ENCODE measurements at regions not wholly inside any gene's neighbourhood (a gene's known extent, or its start where the extent isn't known, plus 50 kb on each side); places are given as distances from the start of the nearest gene placed in this dataset.

DNA sequence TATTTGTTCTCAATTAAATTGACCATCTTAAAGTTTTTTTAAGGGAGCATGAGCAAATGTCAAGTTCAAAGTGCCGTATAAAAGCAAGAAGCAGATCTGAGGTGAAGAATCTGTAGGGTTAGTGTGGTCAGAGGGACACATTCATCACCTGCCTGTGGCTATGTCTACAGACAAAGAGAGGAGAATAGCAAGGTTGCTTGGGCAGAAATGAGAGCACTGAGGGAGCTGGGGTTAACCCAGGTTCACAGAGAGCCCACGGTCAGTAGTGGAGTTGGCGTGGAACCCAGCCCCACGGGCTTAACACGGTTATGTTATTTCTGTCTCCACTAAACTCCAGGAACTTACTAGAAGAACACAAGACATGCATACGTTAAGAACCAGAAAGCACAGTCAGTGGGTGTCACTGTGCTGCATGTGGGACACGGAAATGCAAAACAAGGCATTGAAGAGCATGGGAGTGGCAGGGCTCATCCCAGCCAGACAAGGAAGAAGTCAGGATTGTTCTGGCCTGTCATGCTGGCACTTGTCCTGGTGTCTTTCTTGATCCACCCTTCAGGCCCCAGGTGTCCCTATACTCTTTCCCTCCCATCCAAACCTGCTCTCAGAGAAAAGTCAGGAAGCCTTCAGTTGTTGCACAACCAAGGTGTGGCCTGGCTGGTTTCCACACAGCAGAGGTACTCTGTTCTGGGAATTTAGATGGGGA lies 95.5 kb upstream of the IVNS1ABP start:
- no peak overlapping the region for H3K4me2 ChIP-seq (ENCODE audit: low read depth, low read length)
- DNase-seq = no peak
- no peak overlapping the region for H3K9ac ChIP-seq (ENCODE audit: low read length)
- no peaks in the 10 kb centered on the region for H3K36me3 ChIP-seq (replicated peaks; ENCODE audit: insufficient read depth, low read length)
- no peaks in the 10 kb centered on the region for H3K9me2 ChIP-seq (replicated peaks; ENCODE audit: insufficient read depth, low read length)
- no peak overlapping the region for H3K4me3 ChIP-seq (ENCODE audit: low read length)
- no peaks in the 10 kb centered on the region for H3K4me1 ChIP-seq (ENCODE audit: low read length)
- no peaks in the 10 kb centered on the region for H3K79me2 ChIP-seq (ENCODE audit: low read length)
- no peaks in the 10 kb centered on the region for H3K9me3 ChIP-seq (replicated peaks; ENCODE audit: insufficient read depth, low read length)
- TF ChIP-seq EZH2phosphoT487 (IDR thresholded peaks at IDR 0.05; ENCODE audit: low read length) = no peak
- no peak for TF ChIP-seq EZH2 (optimal IDR thresholded peaks at IDR 0.05; ENCODE audit: low read depth, low read length)
- TF ChIP-seq, protein P1, sequence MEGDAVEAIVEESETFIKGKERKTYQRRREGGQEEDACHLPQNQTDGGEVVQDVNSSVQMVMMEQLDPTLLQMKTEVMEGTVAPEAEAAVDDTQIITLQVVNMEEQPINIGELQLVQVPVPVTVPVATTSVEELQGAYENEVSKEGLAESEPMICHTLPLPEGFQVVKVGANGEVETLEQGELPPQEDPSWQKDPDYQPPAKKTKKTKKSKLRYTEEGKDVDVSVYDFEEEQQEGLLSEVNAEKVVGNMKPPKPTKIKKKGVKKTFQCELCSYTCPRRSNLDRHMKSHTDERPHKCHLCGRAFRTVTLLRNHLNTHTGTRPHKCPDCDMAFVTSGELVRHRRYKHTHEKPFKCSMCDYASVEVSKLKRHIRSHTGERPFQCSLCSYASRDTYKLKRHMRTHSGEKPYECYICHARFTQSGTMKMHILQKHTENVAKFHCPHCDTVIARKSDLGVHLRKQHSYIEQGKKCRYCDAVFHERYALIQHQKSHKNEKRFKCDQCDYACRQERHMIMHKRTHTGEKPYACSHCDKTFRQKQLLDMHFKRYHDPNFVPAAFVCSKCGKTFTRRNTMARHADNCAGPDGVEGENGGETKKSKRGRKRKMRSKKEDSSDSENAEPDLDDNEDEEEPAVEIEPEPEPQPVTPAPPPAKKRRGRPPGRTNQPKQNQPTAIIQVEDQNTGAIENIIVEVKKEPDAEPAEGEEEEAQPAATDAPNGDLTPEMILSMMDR (IDR thresholded peaks at IDR 0.05; ENCODE audit: low read length) = no peak
- H3F3A ChIP-seq (ENCODE audit: insufficient read depth, low read length) = no peaks in the 10 kb centered on the region
- H2AFZ ChIP-seq (ENCODE audit: low read length) = no peak overlapping the region
- no peaks in the 10 kb centered on the region for H4K20me1 ChIP-seq (ENCODE audit: insufficient read depth, low read length)
- no peaks in the 10 kb centered on the region for H3K27me3 ChIP-seq (replicated peaks; ENCODE audit: insufficient read depth, low read length)
- H3K27ac ChIP-seq (ENCODE audit: low read length) = no peak overlapping the region

DNA sequence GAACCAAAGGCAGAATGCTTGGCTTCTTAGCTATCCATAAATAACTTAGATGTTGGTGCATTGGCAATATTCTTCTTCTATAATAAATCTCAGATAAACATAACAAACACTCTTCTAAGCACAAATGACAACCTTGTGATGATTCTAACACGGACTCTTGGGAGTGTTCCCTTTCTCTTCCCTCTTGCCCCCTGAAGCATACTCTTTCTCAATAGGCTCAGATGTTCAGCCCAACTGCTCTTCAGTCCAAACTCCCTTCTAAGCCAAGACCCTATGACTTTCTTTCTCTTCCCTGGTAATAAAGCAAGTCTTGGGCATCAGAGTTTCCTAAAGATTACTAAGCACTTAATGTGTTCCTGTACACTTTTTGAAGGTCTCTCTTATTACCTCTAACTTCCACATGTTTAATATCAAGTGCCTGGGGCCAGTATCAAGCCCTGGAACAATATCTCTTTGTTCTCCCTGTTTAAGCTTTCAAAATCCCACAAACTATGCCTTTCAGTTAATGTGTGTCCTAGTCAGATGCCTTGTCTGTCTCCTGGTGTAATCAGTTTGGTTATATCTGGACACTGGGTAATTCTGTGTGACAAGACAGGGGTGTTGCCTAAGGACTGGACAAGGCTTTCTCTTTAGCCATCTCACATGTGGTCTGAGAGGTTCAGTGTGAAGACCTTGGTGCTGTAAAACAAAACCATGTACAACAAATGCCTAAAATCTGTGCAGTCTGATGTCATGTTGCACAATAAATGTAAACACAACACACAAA lies 92.9 kb upstream of the IVNS1ABP start:
- H3K4me1 ChIP-seq (ENCODE audit: low read length) = no peaks in the 10 kb centered on the region
- H3F3A ChIP-seq (ENCODE audit: insufficient read depth, low read length) = no peaks in the 10 kb centered on the region
- H3K27me3 ChIP-seq (replicated peaks; ENCODE audit: insufficient read depth, low read length) = no peaks in the 10 kb centered on the region
- no peak overlapping the region for H3K9ac ChIP-seq (ENCODE audit: low read length)
- no peak overlapping the region for H3K4me3 ChIP-seq (ENCODE audit: low read length)
- H2AFZ ChIP-seq (ENCODE audit: low read length) = no peak overlapping the region
- H3K27ac ChIP-seq (ENCODE audit: low read length) = no peak overlapping the region
- no peaks in the 10 kb centered on the region for H3K9me2 ChIP-seq (replicated peaks; ENCODE audit: insufficient read depth, low read length)
- H3K79me2 ChIP-seq (ENCODE audit: low read length) = no peaks in the 10 kb centered on the region
- no peak overlapping the region for H3K4me2 ChIP-seq (ENCODE audit: low read depth, low read length)
- DNase-seq = no peak
- no peaks in the 10 kb centered on the region for H3K36me3 ChIP-seq (replicated peaks; ENCODE audit: insufficient read depth, low read length)
- H4K20me1 ChIP-seq (ENCODE audit: insufficient read depth, low read length) = no peaks in the 10 kb centered on the region
- no peaks in the 10 kb centered on the region for H3K9me3 ChIP-seq (replicated peaks; ENCODE audit: insufficient read depth, low read length)
- no peak for TF ChIP-seq EZH2phosphoT487 (IDR thresholded peaks at IDR 0.05; ENCODE audit: low read length)
- no peak for TF ChIP-seq EZH2 (optimal IDR thresholded peaks at IDR 0.05; ENCODE audit: low read depth, low read length)
- TF ChIP-seq, protein P1 (IDR thresholded peaks at IDR 0.05; ENCODE audit: low read length) = no peak

DNA sequence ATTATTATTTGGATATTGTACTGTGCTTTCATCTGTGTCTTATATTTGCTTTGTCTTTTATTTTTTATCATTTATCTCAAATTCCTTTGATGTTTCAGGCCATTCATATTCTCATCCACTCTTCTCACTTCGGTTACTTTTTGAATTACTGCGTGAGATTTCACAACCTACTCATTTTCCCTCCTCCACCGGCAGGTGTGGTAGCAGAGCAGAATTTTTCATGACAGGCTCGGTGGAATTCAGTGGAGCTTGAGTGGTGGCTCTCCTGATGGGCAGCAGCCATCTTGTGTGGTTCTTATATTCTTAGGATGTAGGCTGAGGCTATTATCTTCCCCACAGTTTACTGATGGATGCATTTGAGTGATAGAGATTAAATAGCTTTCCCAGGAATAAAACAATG lies 92.3 kb upstream of the IVNS1ABP start:
- Histone ChIP-seq H4K20me1 (ENCODE audit: insufficient read depth, low read length) (no peaks in the 10 kb centered on the region), H3K4me1 (ENCODE audit: low read length) (no peaks in the 10 kb centered on the region), H3K27ac (ENCODE audit: low read length) (no peak overlapping the region), H3K9me2 (replicated peaks; ENCODE audit: insufficient read depth, low read length) (no peaks in the 10 kb centered on the region), H3F3A (ENCODE audit: insufficient read depth, low read length) (no peaks in the 10 kb centered on the region), H3K4me3 (ENCODE audit: low read length) (no peak overlapping the region), H3K27me3 (replicated peaks; ENCODE audit: insufficient read depth, low read length) (no peaks in the 10 kb centered on the region), H2AFZ (ENCODE audit: low read length) (no peak overlapping the region), H3K9ac (ENCODE audit: low read length) (no peak overlapping the region), H3K9me3 (replicated peaks; ENCODE audit: insufficient read depth, low read length) (no peaks in the 10 kb centered on the region), H3K79me2 (ENCODE audit: low read length) (no peaks in the 10 kb centered on the region), H3K36me3 (replicated peaks; ENCODE audit: insufficient read depth, low read length) (no peaks in the 10 kb centered on the region), H3K4me2 (ENCODE audit: low read depth, low read length) (no peak overlapping the region)
- TF ChIP-seq EZH2phosphoT487 (IDR thresholded peaks at IDR 0.05; ENCODE audit: low read length) (no peak), EZH2 (optimal IDR thresholded peaks at IDR 0.05; ENCODE audit: low read depth, low read length) (no peak)
- TF ChIP-seq, protein P1 (IDR thresholded peaks at IDR 0.05; ENCODE audit: low read length) = no peak
- no peak for DNase-seq
